Chondrocyte (in vitro differentiated cells): ENCODE measurements at regions not wholly inside any gene's neighbourhood (a gene's known extent, or its start where the extent isn't known, plus 50 kb on each side); places are given as distances from the start of the nearest gene placed in this dataset.
"Not testable (repeated sequence)": the region's sequence is repeated elsewhere in the genome, so short reads cannot be mapped to it uniquely, and the experiment has no call there.

ENCODE experiments used
- DNase-seq: peaks from one replicate; pipeline ENCODE4 v3.0.0; 2021; ENCODE audit warnings: mixed read lengths, low spot score
- H3K27ac Mint-ChIP-seq: one replicate; pipeline ENCODE4 v1.8.0; 2021; ENCODE audit warnings: mild to moderate bottlenecking, moderate library complexity, mixed read lengths; ENCODE audit not compliant: unreplicated experiment
- H3K27me3 Mint-ChIP-seq: 2 replicates; pipeline ENCODE4 v1.8.0; 2021; ENCODE audit warnings: low read depth, mixed read lengths
- H3K36me3 Mint-ChIP-seq: 2 replicates; pipeline ENCODE4 v1.8.0; 2021; ENCODE audit warnings: low read depth, mixed read lengths
- H3K4me1 Mint-ChIP-seq: 2 replicates; pipeline ENCODE4 v1.8.0; 2021; ENCODE audit warnings: low read depth, mild to moderate bottlenecking, mixed read lengths
- H3K4me3 Mint-ChIP-seq: one replicate; pipeline ENCODE4 v1.8.0; 2021; ENCODE audit warnings: mild to moderate bottlenecking, moderate library complexity, mixed read lengths; ENCODE audit not compliant: unreplicated experiment
- H3K9me3 Mint-ChIP-seq: 2 replicates; pipeline ENCODE4 v1.8.0; 2021; ENCODE audit warnings: low read depth, mixed read lengths
- TF ChIP-seq, protein P1 (sequence below): fragments of 200-600 bp; sonication (generic); IDR thresholded peaks from 2 replicates; pipeline ENCODE4 v1.5.0; 2021; ENCODE audit warnings: antibody characterized with exemption, mild to moderate bottlenecking, moderate library complexity

DNA sequence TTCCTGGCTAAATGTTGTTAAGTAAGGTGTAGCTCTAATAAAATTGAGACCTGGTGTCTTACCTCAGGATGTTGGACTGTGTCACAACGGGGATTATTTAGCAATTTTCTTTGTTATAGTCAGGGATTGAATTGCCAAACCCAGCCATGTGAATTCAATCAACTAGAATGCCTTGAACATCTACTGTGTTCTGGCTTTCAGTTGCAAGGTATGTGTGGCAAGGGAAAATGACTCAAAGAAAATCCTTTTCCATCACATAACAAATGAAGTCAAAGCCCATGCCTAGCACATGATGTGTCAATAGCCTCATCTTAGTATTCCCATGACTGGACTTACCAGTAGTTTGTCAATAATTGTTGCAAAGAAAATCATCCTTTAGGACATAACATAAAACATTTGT is 519.8 kb upstream of the FLRT2 start:
- Mint-ChIP-seq H3K9me3 (peaks cover 6% of the 10 kb centered on the region), H3K27me3 (no peaks in the 10 kb centered on the region), H3K4me3 (no peak overlapping the region), H3K36me3 (no peaks in the 10 kb centered on the region), H3K27ac (no peak overlapping the region), H3K4me1 (peaks cover 11% of the 10 kb centered on the region)
- DNase-seq = no peak
- TF ChIP-seq, protein P1, sequence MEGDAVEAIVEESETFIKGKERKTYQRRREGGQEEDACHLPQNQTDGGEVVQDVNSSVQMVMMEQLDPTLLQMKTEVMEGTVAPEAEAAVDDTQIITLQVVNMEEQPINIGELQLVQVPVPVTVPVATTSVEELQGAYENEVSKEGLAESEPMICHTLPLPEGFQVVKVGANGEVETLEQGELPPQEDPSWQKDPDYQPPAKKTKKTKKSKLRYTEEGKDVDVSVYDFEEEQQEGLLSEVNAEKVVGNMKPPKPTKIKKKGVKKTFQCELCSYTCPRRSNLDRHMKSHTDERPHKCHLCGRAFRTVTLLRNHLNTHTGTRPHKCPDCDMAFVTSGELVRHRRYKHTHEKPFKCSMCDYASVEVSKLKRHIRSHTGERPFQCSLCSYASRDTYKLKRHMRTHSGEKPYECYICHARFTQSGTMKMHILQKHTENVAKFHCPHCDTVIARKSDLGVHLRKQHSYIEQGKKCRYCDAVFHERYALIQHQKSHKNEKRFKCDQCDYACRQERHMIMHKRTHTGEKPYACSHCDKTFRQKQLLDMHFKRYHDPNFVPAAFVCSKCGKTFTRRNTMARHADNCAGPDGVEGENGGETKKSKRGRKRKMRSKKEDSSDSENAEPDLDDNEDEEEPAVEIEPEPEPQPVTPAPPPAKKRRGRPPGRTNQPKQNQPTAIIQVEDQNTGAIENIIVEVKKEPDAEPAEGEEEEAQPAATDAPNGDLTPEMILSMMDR = no peak

DNA sequence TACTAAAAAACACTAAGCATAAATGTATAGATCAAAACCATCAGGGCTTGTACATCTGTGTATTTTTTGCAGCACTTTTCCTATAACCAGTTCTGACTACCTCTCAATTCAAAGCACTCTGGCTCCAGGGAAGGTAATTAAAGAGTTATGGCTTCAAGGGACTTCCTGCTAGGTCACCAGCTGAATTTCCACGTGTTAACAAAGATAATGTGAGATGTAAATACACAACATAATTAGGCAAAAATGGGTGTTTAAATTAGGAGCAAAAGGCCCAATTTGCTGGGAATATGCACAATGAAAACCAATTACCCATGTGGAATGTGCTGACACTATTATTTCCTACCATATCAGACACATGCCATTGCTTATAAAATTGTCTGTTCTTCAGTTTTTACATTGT is 513.4 kb upstream of the FLRT2 start:
- TF ChIP-seq, protein P1 = no peak
- Mint-ChIP-seq H3K27ac (no peak overlapping the region), H3K27me3 (no peaks in the 10 kb centered on the region), H3K4me3 (no peak overlapping the region), H3K4me1 (peaks cover 14% of the 10 kb centered on the region), H3K36me3 (no peaks in the 10 kb centered on the region), H3K9me3 (peaks cover 20% of the 10 kb centered on the region)
- no peak for DNase-seq

DNA sequence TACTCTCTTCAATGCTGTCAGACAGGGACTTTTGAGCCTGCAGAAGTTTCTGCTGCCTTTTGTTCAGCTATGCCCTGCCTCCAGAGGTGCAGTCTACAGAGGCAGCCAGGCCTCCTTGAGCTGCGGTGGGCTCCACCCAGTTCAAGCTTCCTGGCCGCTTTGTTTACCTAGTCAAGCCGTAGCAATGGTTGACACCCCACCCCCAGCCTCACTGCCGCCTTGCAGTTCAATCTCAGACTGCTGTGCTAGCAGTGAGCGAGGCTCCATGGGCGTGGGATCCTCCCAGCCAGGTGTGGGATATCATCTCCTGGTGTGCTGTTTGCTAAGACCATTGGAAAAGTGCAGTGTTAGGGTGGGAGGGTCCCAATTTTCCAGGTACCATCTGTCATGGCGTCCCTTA is 506.1 kb upstream of the FLRT2 start:
- not testable (repeated sequence) for H3K27ac Mint-ChIP-seq, H3K4me1 Mint-ChIP-seq

DNA sequence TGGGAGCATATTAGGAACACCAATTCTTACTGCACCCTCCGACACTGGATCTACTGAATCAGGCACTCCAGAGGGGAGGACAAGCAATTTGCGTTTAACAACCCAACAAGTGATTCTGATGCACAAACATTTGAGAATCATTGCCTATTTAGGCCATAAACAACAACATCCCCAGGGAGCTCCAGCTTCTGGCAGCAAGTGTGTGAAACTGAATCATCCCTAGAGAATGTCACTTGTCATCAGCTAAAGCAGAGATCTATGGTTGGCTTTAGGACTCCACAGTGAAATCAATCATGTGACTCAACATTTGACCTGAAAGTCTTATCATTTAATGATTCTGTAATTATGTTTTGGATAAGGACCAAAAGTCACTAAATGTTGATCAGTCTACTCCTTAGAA is 505.0 kb upstream of the FLRT2 start:
- TF ChIP-seq, protein P1 = no peak
- Mint-ChIP-seq H3K27me3 (no peaks in the 10 kb centered on the region), H3K4me1 (no peaks in the 10 kb centered on the region), H3K4me3 (no peak overlapping the region), H3K9me3 (peaks cover 17% of the 10 kb centered on the region), H3K36me3 (no peaks in the 10 kb centered on the region), H3K27ac (no peak overlapping the region)
- no peak for DNase-seq

More for the DNA sequence above, 506.1 kb upstream of the FLRT2 start:
- H3K27me3 Mint-ChIP-seq, H3K36me3 Mint-ChIP-seq, H3K4me3 Mint-ChIP-seq: not testable (repeated sequence)
- H3K9me3 Mint-ChIP-seq = peaks cover 22% of the 10 kb centered on the region
- DNase-seq = peak; percentile 66

DNA sequence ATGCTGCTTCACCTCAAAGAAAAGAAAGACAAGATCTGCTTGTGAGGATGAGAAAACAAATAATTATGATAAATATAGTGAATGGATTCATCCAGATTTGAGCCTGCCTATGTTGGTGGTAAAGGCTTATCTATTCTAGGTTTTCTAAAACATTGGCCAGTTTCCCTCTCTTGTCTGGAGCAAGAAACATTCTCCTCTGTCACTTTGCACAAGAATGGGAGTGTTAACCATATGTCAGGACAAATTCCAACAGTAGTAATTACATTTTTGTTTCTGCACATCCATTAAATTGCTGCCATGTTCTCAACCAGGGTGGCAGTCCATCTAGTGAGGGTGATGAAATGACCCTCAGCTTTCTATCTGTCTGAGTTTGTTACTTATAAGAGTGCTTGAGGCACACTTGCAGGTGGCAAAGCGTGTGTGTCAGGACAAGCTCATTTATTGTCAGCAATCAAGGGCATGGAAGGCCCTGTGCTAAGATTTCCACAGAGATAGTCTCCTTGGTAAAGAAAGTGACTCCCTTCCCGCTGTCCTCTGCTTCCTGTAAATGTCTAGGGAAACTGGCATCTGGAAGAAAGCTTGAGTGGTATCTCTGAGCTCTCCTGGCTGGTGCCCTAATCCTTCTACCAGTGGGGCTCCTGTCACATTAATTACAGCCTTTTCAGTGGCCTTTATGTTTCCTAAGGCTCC is 502.1 kb upstream of the FLRT2 start:
- H3K4me3 Mint-ChIP-seq = no peak overlapping the region
- DNase-seq = no peak
- H3K36me3 Mint-ChIP-seq = no peaks in the 10 kb centered on the region
- H3K27me3 Mint-ChIP-seq = no peaks in the 10 kb centered on the region
- TF ChIP-seq, protein P1 = no peak
- H3K4me1 Mint-ChIP-seq = no peaks in the 10 kb centered on the region
- H3K27ac Mint-ChIP-seq = no peak overlapping the region
- H3K9me3 Mint-ChIP-seq = peaks cover 4% of the 10 kb centered on the region

DNA sequence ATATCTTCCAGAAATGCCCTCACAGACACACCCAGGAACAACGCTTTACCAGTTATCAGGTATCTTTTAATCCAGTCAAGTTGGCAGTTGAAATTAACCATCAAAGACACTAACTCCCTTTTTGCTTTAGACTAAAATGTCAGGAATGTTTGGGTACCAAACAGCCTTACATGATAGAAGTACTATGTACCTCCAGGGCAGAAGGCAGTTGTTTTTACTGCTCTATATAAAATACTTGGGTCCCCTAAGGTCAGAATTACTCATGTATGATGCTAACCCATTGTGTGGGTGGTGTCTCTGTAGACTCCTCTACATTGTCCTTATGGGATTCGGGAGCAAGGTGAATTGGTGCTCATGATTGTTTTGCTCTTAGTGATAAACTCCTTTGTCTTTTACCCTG is 492.5 kb upstream of the FLRT2 start:
- TF ChIP-seq, protein P1 = no peak

More for the DNA sequence above, 492.5 kb upstream of the FLRT2 start:
- DNase-seq = no peak
- Mint-ChIP-seq H3K27me3 (no peaks in the 10 kb centered on the region), H3K9me3 (peaks cover 6% of the 10 kb centered on the region), H3K27ac (no peak overlapping the region), H3K36me3 (no peaks in the 10 kb centered on the region), H3K4me1 (peaks cover 10% of the 10 kb centered on the region), H3K4me3 (no peak overlapping the region)
